ENCODE measurements at regions not wholly inside any gene's neighbourhood (a gene's known extent, or its start where the extent isn't known, plus 50 kb on each side); places are given as distances from the start of the nearest gene placed in this dataset.

DNA sequence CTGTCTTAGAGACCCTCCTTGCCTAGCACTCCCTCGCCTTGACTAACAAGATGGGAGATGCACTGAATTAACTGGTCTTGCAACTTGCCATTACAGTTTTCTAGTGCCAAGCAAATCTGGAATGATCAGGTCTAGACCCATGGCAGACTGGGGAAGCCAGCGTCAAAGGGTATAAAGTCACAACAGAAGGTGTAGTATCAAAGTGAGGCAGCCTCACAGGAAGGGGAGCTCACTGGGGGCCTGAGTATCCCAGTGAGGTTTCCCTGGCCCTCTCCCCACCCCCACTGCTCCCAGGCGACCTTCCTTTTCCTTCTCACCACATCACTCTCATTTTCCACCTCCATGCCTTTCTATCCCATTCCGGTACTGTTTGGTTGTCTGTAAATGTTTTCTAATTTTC is 83.5 kb upstream of the DOCK9 start:
- TF ChIP-seq, protein P1, sequence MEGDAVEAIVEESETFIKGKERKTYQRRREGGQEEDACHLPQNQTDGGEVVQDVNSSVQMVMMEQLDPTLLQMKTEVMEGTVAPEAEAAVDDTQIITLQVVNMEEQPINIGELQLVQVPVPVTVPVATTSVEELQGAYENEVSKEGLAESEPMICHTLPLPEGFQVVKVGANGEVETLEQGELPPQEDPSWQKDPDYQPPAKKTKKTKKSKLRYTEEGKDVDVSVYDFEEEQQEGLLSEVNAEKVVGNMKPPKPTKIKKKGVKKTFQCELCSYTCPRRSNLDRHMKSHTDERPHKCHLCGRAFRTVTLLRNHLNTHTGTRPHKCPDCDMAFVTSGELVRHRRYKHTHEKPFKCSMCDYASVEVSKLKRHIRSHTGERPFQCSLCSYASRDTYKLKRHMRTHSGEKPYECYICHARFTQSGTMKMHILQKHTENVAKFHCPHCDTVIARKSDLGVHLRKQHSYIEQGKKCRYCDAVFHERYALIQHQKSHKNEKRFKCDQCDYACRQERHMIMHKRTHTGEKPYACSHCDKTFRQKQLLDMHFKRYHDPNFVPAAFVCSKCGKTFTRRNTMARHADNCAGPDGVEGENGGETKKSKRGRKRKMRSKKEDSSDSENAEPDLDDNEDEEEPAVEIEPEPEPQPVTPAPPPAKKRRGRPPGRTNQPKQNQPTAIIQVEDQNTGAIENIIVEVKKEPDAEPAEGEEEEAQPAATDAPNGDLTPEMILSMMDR (IDR thresholded peaks at IDR 0.05) = no peak
- TF ChIP-seq EP300 (IDR thresholded peaks at IDR 0.05) (no peak), POLR2AphosphoS5 (IDR thresholded peaks at IDR 0.05) (no peak)
